NB4 (cell line): ENCODE measurements at regions not wholly inside any gene's neighbourhood (a gene's known extent, or its start where the extent isn't known, plus 50 kb on each side); places are given as distances from the start of the nearest gene placed in this dataset.

Experiments
- MYC ChIP-seq: IDR thresholded peaks from 2 replicates; pipeline ENCODE4 v1.6.1; 2011; ENCODE audit warnings: low read depth, low read length
- POLR2A ChIP-seq: IDR thresholded peaks from 2 replicates; pipeline ENCODE4 v1.6.1; 2011; ENCODE audit warnings: mild to moderate bottlenecking; ENCODE audit not compliant: insufficient read length; ENCODE audit errors: extremely low read depth
- TF ChIP-seq, protein P1 (sequence below): IDR thresholded peaks from one replicate; pipeline ENCODE4 v1.5.1; 2012; ENCODE audit warnings: low read depth, low read length
- TF ChIP-seq, protein P2 (sequence below): IDR thresholded peaks from 2 replicates; pipeline ENCODE4 v1.6.1; 2011; ENCODE audit warnings: low read depth, low read length

- TF ChIP-seq, protein P1, sequence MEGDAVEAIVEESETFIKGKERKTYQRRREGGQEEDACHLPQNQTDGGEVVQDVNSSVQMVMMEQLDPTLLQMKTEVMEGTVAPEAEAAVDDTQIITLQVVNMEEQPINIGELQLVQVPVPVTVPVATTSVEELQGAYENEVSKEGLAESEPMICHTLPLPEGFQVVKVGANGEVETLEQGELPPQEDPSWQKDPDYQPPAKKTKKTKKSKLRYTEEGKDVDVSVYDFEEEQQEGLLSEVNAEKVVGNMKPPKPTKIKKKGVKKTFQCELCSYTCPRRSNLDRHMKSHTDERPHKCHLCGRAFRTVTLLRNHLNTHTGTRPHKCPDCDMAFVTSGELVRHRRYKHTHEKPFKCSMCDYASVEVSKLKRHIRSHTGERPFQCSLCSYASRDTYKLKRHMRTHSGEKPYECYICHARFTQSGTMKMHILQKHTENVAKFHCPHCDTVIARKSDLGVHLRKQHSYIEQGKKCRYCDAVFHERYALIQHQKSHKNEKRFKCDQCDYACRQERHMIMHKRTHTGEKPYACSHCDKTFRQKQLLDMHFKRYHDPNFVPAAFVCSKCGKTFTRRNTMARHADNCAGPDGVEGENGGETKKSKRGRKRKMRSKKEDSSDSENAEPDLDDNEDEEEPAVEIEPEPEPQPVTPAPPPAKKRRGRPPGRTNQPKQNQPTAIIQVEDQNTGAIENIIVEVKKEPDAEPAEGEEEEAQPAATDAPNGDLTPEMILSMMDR, result no peak
- no peak for TF ChIP-seq MYC
- TF ChIP-seq, protein P2, sequence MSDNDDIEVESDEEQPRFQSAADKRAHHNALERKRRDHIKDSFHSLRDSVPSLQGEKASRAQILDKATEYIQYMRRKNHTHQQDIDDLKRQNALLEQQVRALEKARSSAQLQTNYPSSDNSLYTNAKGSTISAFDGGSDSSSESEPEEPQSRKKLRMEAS, result no peak
- TF ChIP-seq POLR2A, result no peak
These were observed 55.1 kb upstream of the HS3ST4 start for GRCh38 chr16:25636662-25637061.
